NCI-H82 treated with DMSO at 0.1 percent for 48 hours (cell line): ENCODE measurements at regions not wholly inside any gene's neighbourhood (a gene's known extent, or its start where the extent isn't known, plus 50 kb on each side); places are given as distances from the start of the nearest gene placed in this dataset.

Experiments
- DNase-seq: peaks from one replicate; lab custom pipeline; 2025; ENCODE audit not compliant: unreplicated experiment; lab: John Stamatoyannopoulos, UW

GRCh38 chr1:59017501-59018231 lies 233.8 kb upstream of the JUN start:
- peak; percentile 93 for DNase-seq

GRCh38 chr1:59018446-59018845 lies 234.6 kb upstream of the JUN start:
- no peak for DNase-seq

- no peak for DNase-seq
These were observed 235.0 kb upstream of the JUN start for GRCh38 chr1:59018860-59019259.

- DNase-seq = no peak
These were observed 236.5 kb upstream of the JUN start for GRCh38 chr1:59020151-59020997.

GRCh38 chr1:59022199-59022598 lies 238.4 kb upstream of the JUN start:
- DNase-seq = no peak

DNA sequence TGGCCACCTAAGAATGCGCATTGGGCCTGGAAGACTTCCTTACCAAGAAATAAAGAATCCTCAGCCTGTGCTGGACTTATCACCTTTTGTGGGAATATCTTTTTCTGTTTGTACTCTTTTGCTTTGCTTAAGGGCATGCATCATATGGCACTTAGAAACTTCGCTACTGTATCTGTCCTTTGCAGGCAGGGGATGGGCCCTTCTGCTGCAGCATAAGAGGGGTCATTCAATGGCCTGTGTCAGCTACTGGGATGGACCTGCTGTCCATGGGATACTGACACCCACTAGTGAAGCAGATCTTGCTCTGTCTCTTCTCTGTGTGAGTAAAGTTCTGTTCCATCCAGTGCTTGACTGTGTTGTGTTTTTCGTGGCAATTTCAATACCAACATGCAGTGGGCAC lies 239.0 kb upstream of the JUN start:
- DNase-seq = no peak

DNA sequence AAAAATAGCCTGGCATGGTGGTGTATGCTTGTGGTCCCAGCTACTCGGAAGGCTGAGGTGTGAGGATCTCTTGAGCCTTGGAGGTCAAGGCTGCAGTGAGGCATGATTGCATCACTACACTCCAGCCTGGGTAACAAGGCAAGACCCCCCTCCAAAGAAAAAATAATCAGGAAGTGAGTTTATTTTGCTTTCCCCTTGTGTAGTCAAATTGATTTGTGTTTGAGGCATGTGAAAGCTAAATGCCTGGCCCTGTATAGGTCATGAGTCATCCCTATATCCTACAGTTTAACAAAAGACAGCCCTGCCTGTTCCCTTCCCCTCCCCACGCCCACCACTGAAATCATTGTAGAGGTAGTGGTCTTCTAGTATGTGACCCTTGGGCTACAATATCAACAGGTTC lies 241.4 kb upstream of the JUN start:
- DNase-seq = no peak

GRCh38 chr1:59025898-59026426 lies 242.1 kb upstream of the JUN start:
- no peak for DNase-seq

DNA sequence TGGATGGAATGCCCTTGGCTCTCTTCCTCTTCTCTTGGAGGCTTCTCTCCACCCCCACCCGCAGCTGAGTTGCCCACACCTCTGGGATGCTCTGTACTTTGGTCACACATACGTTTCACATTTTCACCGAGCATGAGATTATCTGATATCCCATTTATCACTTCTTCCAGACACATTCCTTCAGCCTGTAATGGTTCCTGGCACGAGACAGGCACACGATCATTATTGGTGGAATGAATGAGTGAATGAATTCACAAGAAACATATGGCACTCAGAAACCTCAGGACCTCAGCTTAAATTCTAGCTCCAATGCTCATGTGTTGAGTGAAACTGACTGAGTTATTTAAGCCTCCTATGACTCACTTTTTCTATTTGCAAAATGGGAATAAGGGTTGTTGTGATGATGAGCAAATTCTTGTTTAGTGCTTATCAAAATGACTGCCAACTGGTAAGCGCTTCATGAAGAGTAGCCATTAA lies 242.7 kb upstream of the JUN start:
- DNase-seq = no peak

- no peak for DNase-seq
These were observed 243.3 kb upstream of the JUN start for GRCh38 chr1:59027177-59027576.

DNA sequence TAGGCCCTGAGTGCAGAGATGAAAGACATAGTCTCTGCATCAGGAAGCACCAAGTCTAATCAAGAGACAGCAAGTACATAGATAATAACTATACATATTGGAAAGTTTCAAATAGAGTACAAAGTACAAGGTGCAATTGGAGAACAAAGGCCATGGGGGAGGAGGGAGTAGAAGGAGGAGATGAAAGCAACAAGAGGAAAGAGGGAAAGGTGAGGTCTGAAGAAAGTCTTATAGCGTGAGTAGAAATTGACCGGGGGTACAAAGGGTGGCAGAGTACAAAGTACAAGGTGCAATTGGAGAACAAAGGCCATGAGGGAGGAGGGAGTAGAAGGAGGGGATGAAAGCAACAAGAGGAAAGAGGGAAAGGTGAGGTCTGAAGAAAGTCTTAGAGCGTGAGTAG lies 244.2 kb upstream of the JUN start:
- no peak for DNase-seq

GRCh38 chr1:59029411-59030167 lies 245.7 kb upstream of the JUN start:
- no peak for DNase-seq

DNA sequence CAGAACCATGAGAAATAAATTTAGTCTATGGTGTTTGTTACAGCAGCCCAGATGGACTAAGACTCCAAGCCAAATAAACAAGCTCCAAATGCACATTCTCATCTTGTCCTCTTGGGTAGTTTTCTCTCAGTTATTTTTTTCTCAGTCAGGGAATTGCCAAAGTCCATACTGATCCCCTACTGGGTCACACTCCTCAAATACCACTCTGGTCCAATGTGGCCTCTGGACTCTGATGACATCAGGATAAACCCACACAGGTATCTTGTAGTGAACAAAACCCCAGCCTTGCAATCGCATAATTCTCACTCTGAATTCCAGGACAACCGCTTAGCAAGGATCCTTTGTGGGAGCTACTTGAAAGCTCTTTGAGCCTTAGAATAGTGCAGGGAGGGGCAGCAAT lies 248.4 kb upstream of the JUN start:
- DNase-seq = no peak

- DNase-seq = no peak
These were observed 249.9 kb upstream of the JUN start for GRCh38 chr1:59033761-59034160.

DNA sequence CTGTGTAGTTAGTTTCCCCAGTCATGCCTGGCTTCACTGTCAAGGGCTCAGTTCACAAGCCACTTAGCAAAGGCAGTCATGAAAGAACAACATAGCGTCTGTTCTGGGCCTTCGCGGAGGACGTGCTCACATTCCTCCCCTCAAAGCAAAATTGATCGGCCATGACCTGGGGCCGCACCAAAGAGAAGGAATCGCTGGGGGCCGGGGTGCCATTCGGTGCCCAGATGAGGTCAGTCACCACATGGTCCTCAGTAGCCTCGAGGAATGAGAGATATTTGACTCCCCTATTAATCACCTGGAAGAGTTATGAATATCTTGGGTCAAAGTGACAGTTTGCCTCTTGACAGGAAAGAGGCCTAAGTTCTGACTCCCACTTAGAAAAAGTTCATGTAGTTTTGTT lies 251.1 kb upstream of the JUN start:
- no peak for DNase-seq

- DNase-seq = no peak
These were observed 255.7 kb upstream of the JUN start for GRCh38 chr1:59039551-59039950.

DNA sequence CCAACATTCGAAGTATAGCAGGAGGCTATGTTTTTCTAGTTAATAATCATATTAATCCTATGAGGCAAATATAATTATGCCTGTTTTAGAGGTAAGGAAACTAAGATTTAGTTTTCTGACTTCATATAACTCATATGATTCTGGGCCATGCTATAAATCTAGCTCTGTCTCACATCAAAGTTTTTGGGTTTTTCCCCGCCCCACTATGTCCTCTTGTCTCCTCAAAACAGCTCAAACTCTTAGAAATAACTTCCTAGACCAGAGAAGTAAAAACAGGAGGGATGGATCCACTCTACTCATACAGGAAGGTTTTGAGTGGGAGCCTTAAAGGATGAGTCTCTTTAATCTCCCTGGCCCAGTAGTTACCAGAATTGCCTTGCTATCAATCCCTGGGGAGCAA lies 256.4 kb upstream of the FGGY start:
- DNase-seq = no peak

GRCh38 chr1:59041646-59042277 lies 255.1 kb upstream of the FGGY start:
- DNase-seq = no peak

- no peak for DNase-seq
These were observed 253.1 kb upstream of the FGGY start for GRCh38 chr1:59043796-59044195.

GRCh38 chr1:59044535-59045121 lies 252.3 kb upstream of the FGGY start:
- DNase-seq = no peak

DNA sequence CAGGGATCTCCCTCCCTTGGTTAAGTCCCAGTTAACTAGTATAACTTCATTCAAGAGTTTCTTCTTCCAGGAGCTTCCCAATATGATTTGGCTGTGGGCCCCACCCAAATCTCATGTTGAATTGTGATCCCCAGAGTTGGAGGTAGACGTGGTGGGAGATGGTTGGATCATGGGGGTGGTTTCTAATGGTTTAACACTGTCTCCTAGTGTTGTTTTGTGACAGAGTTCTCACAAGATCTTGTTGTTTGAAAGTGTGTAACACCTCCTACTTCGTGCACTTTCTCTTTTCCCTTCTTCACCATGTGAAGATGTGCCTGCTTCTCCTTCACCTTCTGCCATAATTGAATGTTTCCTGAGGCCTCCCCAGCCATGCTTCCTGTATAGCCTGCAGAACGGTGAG lies 251.8 kb upstream of the FGGY start:
- DNase-seq = no peak
